Activated T-cell treated with anti-CD3 and anti-CD28 coated beads for 48 hours (primary cell): ENCODE measurements at regions not wholly inside any gene's neighbourhood (a gene's known extent, or its start where the extent isn't known, plus 50 kb on each side); places are given as distances from the start of the nearest gene placed in this dataset.
"Not testable (repeated sequence)": the region's sequence is repeated elsewhere in the genome, so short reads cannot be mapped to it uniquely, and the experiment has no call there.

Experiments used
- DNase-seq: peaks from one replicate; pipeline ENCODE4 v3.0.0-alpha.2; 2020; ENCODE audit warnings: low read depth

GRCh38 chr1:4120557-4121292, 220.7 kb upstream of the C1orf174 start:
- no peak for DNase-seq

- DNase-seq: no peak
Measured at GRCh38 chr1:4121293-4121684, 221.2 kb upstream of the C1orf174 start.

GRCh38 chr1:4121834-4122512, 221.9 kb upstream of the C1orf174 start:
- DNase-seq: no peak

GRCh38 chr1:4122513-4123160, 222.6 kb upstream of the C1orf174 start:
- no peak for DNase-seq

- no peak for DNase-seq
Measured at GRCh38 chr1:4124631-4125145, 224.6 kb upstream of the C1orf174 start.

GRCh38 chr1:4126251-4126650, 226.2 kb upstream of the C1orf174 start:
- DNase-seq: no peak

GRCh38 chr1:4126731-4127591, 226.9 kb upstream of the C1orf174 start:
- DNase-seq: no peak

- DNase-seq: no peak
Measured at GRCh38 chr1:4127592-4128140, 227.6 kb upstream of the C1orf174 start.

GRCh38 chr1:4128616-4129015, 228.5 kb upstream of the C1orf174 start:
- DNase-seq: no peak

- no peak for DNase-seq
Measured at GRCh38 chr1:4129693-4130092, 229.6 kb upstream of the C1orf174 start.

GRCh38 chr1:4130096-4130495, 230.0 kb upstream of the C1orf174 start:
- no peak for DNase-seq

GRCh38 chr1:4131734-4132133, 231.7 kb upstream of the C1orf174 start:
- DNase-seq: no peak

- no peak for DNase-seq
Measured at GRCh38 chr1:4132352-4133296, 232.6 kb upstream of the C1orf174 start.

GRCh38 chr1:4133297-4133938, 233.3 kb upstream of the C1orf174 start:
- DNase-seq: no peak

GRCh38 chr1:4133939-4134321, 233.9 kb upstream of the C1orf174 start:
- DNase-seq: no peak

GRCh38 chr1:4135853-4136252, 235.8 kb upstream of the C1orf174 start:
- not testable (repeated sequence) for DNase-seq

GRCh38 chr1:4137621-4138415, 237.7 kb upstream of the C1orf174 start:
- DNase-seq: no peak

- DNase-seq: no peak
Measured at GRCh38 chr1:4139646-4140045, 239.6 kb upstream of the C1orf174 start.

GRCh38 chr1:4140241-4140640, 240.2 kb upstream of the C1orf174 start:
- DNase-seq: no peak
